ELR (cell line): ENCODE measurements at regions not wholly inside any gene's neighbourhood (a gene's known extent, or its start where the extent isn't known, plus 50 kb on each side); places are given as distances from the start of the nearest gene placed in this dataset.
A peak's percentile ranks its signal among the peaks of the same experiment; 100 is the strongest.
"Not testable (repeated sequence)": the region's sequence is repeated elsewhere in the genome, so short reads cannot be mapped to it uniquely, and the experiment has no call there.

Experiments used
- DNase-seq: peaks from one replicate; pipeline ENCODE4 v3.0.0-alpha.2; 2015; ENCODE audit warnings: low read depth

GRCh38 chr11:71383461-71383860, 64.7 kb downstream of the DHCR7 start:
- DNase-seq, result no peak

- DNase-seq, result no peak
Measured at GRCh38 chr11:71381781-71382505, 66.2 kb downstream of the DHCR7 start.

GRCh38 chr11:71379701-71380100, 68.5 kb downstream of the DHCR7 start:
- no peak for DNase-seq

GRCh38 chr11:71373791-71374454, 74.3 kb downstream of the DHCR7 start:
- no peak for DNase-seq

- peak; percentile 36 for DNase-seq
Measured at GRCh38 chr11:71372693-71373657, 75.2 kb downstream of the DHCR7 start.

GRCh38 chr11:71371674-71372069, 76.5 kb downstream of the DHCR7 start:
- DNase-seq, result no peak

- DNase-seq, result no peak
Measured at GRCh38 chr11:71370895-71371673, 77.1 kb downstream of the DHCR7 start.

- DNase-seq, result no peak
Measured at GRCh38 chr11:71370020-71370747, 78.0 kb downstream of the DHCR7 start.

- DNase-seq, result no peak
Measured at GRCh38 chr11:71369411-71369810, 78.8 kb downstream of the DHCR7 start.

GRCh38 chr11:71368966-71369365, 79.2 kb downstream of the DHCR7 start:
- DNase-seq, result no peak

GRCh38 chr11:71367756-71368155, 80.4 kb downstream of the DHCR7 start:
- no peak for DNase-seq

GRCh38 chr11:71367276-71367675, 80.9 kb downstream of the DHCR7 start:
- not testable (repeated sequence) for DNase-seq

- DNase-seq, result no peak
Measured at GRCh38 chr11:71366076-71366475, 82.1 kb downstream of the DHCR7 start.

- DNase-seq, result no peak
Measured at GRCh38 chr11:71365626-71366025, 82.6 kb downstream of the DHCR7 start.

- no peak for DNase-seq
Measured at GRCh38 chr11:71364806-71365205, 83.4 kb downstream of the DHCR7 start.

GRCh38 chr11:71364176-71364671, 84.0 kb downstream of the DHCR7 start:
- no peak for DNase-seq

- DNase-seq, result no peak
Measured at GRCh38 chr11:71363721-71364120, 84.5 kb downstream of the DHCR7 start.

- no peak for DNase-seq
Measured at GRCh38 chr11:71358963-71359567, 89.1 kb downstream of the DHCR7 start.

GRCh38 chr11:71358122-71358728, 90.0 kb downstream of the DHCR7 start:
- no peak for DNase-seq

- no peak for DNase-seq
Measured at GRCh38 chr11:71357414-71357813, 90.8 kb downstream of the DHCR7 start.
